HUES48 (cell line): ENCODE measurements at regions not wholly inside any gene's neighbourhood (a gene's known extent, or its start where the extent isn't known, plus 50 kb on each side); places are given as distances from the start of the nearest gene placed in this dataset.

ENCODE experiments used
- H3K27ac ChIP-seq: one replicate; pipeline ENCODE4 v1.7.0; 2013; ENCODE audit warnings: low read depth, low read length, inconsistent platforms
- H3K27me3 ChIP-seq: 2 replicates; pipeline ENCODE4 v1.6.1; 2013; ENCODE audit warnings: mild to moderate bottlenecking, low read length; ENCODE audit not compliant: control insufficient read depth, insufficient read depth
- H3K36me3 ChIP-seq: 2 replicates; pipeline ENCODE4 v1.6.1; 2013; ENCODE audit warnings: low read length; ENCODE audit not compliant: control insufficient read depth, insufficient read depth
- H3K4me1 ChIP-seq: 2 replicates; pipeline ENCODE4 v1.6.1; 2013; ENCODE audit warnings: mild to moderate bottlenecking, low read length; ENCODE audit not compliant: control insufficient read depth, insufficient read depth
- H3K4me3 ChIP-seq: 2 replicates; pipeline ENCODE4 v1.5.1; 2013; ENCODE audit warnings: mild to moderate bottlenecking, low read depth, low read length
- H3K9ac ChIP-seq: 2 replicates; pipeline ENCODE4 v1.6.1; 2013; ENCODE audit warnings: mild to moderate bottlenecking, low read depth, low read length, moderate library complexity
- H3K9me3 ChIP-seq: 2 replicates; pipeline ENCODE4 v1.6.1; 2013; ENCODE audit warnings: low read length; ENCODE audit not compliant: control insufficient read depth, insufficient read depth

GRCh38 chr5:105259581-105260217, 1697.1 kb upstream of the NUDT12 start:
- Histone ChIP-seq H3K4me1 (0 out of 2 replicates have a peak, but pooled peaks cover 6% of the 10 kb centered on the region), H3K36me3 (no peaks in the 10 kb centered on the region), H3K4me3 (no peak overlapping the region), H3K9ac (no peak overlapping the region), H3K9me3 (no peaks in the 10 kb centered on the region), H3K27ac (no peak overlapping the region), H3K27me3 (no peaks in the 10 kb centered on the region)

GRCh38 chr5:105238561-105238960, 1676.0 kb upstream of the NUDT12 start:
- no peaks in the 10 kb centered on the region for H3K36me3 ChIP-seq
- no peaks in the 10 kb centered on the region for H3K4me1 ChIP-seq
- no peaks in the 10 kb centered on the region for H3K9me3 ChIP-seq
- H3K4me3 ChIP-seq = no peak overlapping the region
- H3K27ac ChIP-seq = no peak overlapping the region
- H3K9ac ChIP-seq = no peak overlapping the region
- H3K27me3 ChIP-seq = no peaks in the 10 kb centered on the region

- Histone ChIP-seq H3K36me3 (no peaks in the 10 kb centered on the region), H3K4me1 (no peaks in the 10 kb centered on the region), H3K4me3 (no peak overlapping the region), H3K27me3 (no peaks in the 10 kb centered on the region), H3K27ac (no peak overlapping the region), H3K9ac (no peak overlapping the region), H3K9me3 (no peaks in the 10 kb centered on the region)
Observed at GRCh38 chr5:105230516-105231157, 1668.0 kb upstream of the NUDT12 start.

- Histone ChIP-seq H3K9me3 (no peaks in the 10 kb centered on the region), H3K4me3 (no peak overlapping the region), H3K9ac (no peak overlapping the region), H3K27me3 (no peaks in the 10 kb centered on the region), H3K27ac (no peak overlapping the region), H3K4me1 (no peaks in the 10 kb centered on the region; the same call in 1 of the 2 replicates), H3K36me3 (no peaks in the 10 kb centered on the region)
Observed at GRCh38 chr5:105218018-105218417, 1655.4 kb upstream of the NUDT12 start.

GRCh38 chr5:105213078-105213477, 1650.5 kb upstream of the NUDT12 start:
- Histone ChIP-seq H3K4me3 (no peak overlapping the region), H3K27me3 (no peaks in the 10 kb centered on the region), H3K4me1 (no peaks in the 10 kb centered on the region; the same call in 1 of the 2 replicates), H3K36me3 (no peaks in the 10 kb centered on the region), H3K9me3 (no peaks in the 10 kb centered on the region), H3K9ac (no peak overlapping the region), H3K27ac (no peak overlapping the region)

- Histone ChIP-seq H3K36me3 (no peaks in the 10 kb centered on the region), H3K4me3 (no peak overlapping the region), H3K9ac (no peak overlapping the region), H3K9me3 (no peaks in the 10 kb centered on the region), H3K27me3 (no peaks in the 10 kb centered on the region), H3K27ac (no peak overlapping the region), H3K4me1 (no peaks in the 10 kb centered on the region)
Observed at GRCh38 chr5:105207066-105207465, 1644.5 kb upstream of the NUDT12 start.

GRCh38 chr5:105197531-105197930, 1634.9 kb upstream of the NUDT12 start:
- Histone ChIP-seq H3K9me3 (no peaks in the 10 kb centered on the region), H3K27ac (no peak overlapping the region), H3K4me3 (no peak overlapping the region), H3K4me1 (no peaks in the 10 kb centered on the region), H3K27me3 (no peaks in the 10 kb centered on the region), H3K36me3 (no peaks in the 10 kb centered on the region), H3K9ac (no peak overlapping the region)

- Histone ChIP-seq H3K27me3 (no peaks in the 10 kb centered on the region), H3K9me3 (no peaks in the 10 kb centered on the region), H3K9ac (no peak overlapping the region), H3K36me3 (no peaks in the 10 kb centered on the region), H3K4me1 (no peaks in the 10 kb centered on the region), H3K27ac (no peak overlapping the region), H3K4me3 (no peak overlapping the region)
Observed at GRCh38 chr5:105195765-105196164, 1633.2 kb upstream of the NUDT12 start.

GRCh38 chr5:105172918-105173317, 1610.3 kb upstream of the NUDT12 start:
- Histone ChIP-seq H3K9ac (no peak overlapping the region), H3K36me3 (no peaks in the 10 kb centered on the region), H3K27me3 (no peaks in the 10 kb centered on the region), H3K27ac (no peak overlapping the region), H3K9me3 (no peaks in the 10 kb centered on the region), H3K4me1 (no peaks in the 10 kb centered on the region), H3K4me3 (no peak overlapping the region)

- no peak overlapping the region for H3K9ac ChIP-seq
- H3K36me3 ChIP-seq = no peaks in the 10 kb centered on the region
- H3K4me3 ChIP-seq = no peak overlapping the region
- no peaks in the 10 kb centered on the region for H3K9me3 ChIP-seq
- no peaks in the 10 kb centered on the region for H3K27me3 ChIP-seq
- 0 out of 2 replicates have a peak, but pooled peaks cover 5% of the 10 kb centered on the region for H3K4me1 ChIP-seq
- no peak overlapping the region for H3K27ac ChIP-seq
Observed at GRCh38 chr5:105168806-105169205, 1606.2 kb upstream of the NUDT12 start.

GRCh38 chr5:105167092-105167491, 1604.5 kb upstream of the NUDT12 start:
- H3K9me3 ChIP-seq = peaks cover 4% of the 10 kb centered on the region; the same call in 1 of the 2 replicates
- no peak overlapping the region for H3K9ac ChIP-seq
- H3K4me3 ChIP-seq = no peak overlapping the region
- H3K27me3 ChIP-seq = no peaks in the 10 kb centered on the region
- no peaks in the 10 kb centered on the region for H3K36me3 ChIP-seq
- 0 out of 2 replicates have a peak, but pooled peaks cover 5% of the 10 kb centered on the region for H3K4me1 ChIP-seq
- H3K27ac ChIP-seq = no peak overlapping the region
